ENCODE measurements at regions not wholly inside any gene's neighbourhood (a gene's known extent, or its start where the extent isn't known, plus 50 kb on each side); places are given as distances from the start of the nearest gene placed in this dataset.

DNA sequence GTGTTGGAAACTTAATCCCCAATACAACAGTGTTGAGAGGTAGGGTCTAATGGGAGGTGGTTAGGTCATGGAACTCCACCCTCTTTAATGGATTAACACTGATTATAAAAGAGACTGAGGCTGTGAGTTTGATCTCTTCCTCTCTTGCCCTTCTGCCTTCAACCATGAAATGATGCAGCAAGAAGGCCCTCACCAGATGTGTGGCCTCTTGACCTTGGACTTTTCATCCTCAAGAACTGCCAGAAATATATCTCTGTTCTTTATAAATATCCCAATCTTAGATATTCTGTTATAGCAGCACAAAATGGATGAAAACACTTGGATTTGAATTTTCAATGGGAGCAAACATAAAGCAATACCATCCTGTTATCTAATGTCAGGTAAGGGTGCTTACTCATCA is 67.6 kb downstream of the NMUR2 start:
- DNase-seq (no peak), ATAC-seq (no peak)
- Mint-ChIP-seq H3K27ac (no peak overlapping the region), H3K4me1 (no peaks in the 10 kb centered on the region), H3K4me3 (no peak overlapping the region), H3K27me3 (peaks cover 12% of the 10 kb centered on the region), H3K36me3 (ENCODE audit: low read depth) (no peaks in the 10 kb centered on the region)
- H3K9me3 ChIP-seq (ENCODE audit: control insufficient read depth, low read length, poor library complexity, severe bottlenecking): no peaks in the 10 kb centered on the region

DNA sequence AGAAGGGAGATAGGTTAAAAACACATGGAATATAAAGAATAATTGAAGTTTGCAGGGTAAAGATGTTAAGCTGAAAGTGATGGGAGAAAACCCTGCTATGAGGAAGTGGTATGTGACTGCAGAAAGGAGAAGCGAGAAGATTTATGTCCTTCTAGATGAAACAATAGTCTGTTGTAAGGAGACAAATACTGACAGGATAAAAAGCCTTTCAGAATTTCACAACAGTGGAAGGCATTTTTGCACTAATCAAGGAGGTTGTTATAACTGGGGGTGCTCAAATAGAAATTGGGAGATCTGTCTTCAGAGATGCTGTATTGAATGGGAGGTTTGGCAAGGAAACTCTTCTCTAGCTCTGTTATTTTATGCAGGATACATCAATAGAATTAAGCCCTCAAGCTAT is 69.6 kb downstream of the NMUR2 start:
- no peak overlapping the region for H3K4me3 Mint-ChIP-seq
- DNase-seq: no peak

DNA sequence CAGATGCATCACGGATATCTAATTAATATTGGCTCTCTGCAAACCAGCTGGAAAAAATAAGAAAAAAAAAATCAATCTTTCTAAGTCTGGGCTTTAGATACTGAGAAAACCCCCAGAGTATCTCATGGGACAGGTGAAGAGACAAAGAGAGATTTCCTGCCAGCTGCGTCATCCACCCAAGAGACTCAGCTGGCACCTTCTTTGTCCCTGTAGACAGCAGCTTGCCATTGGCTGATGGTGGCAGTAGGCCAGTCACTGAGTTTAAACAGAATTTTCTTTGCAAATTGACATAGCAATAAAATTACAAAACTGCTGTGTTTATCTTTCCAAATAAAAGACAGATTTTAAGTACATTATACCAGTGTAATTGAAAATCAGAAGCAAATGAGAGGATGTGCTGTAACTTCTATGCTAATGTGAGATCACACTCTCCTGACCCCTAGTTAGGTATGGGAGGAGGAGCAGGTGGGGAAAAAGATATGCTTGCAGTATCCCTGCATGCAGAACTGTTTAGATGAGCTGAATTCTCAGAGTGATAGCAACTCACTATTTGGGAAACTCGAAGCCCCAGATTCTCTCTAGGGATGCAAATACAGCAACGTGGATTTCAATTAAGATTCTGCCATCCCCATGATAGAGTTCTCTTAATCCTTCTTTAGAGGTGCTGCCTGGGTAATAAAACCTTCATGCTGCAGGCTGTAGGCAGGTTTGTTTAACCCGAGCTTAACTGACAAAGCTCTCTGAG is 72.2 kb downstream of the NMUR2 start:
- Mint-ChIP-seq H3K4me3 (no peak overlapping the region), H3K4me1 (no peaks in the 10 kb centered on the region), H3K27ac (no peak overlapping the region), H3K36me3 (ENCODE audit: low read depth) (no peaks in the 10 kb centered on the region), H3K27me3 (peaks cover 12% of the 10 kb centered on the region)
- DNase-seq: no peak
- no peak for ATAC-seq
- H3K9me3 ChIP-seq (ENCODE audit: control insufficient read depth, low read length, poor library complexity, severe bottlenecking): no peaks in the 10 kb centered on the region

More for the DNA sequence above, 69.6 kb downstream of the NMUR2 start:
- no peaks in the 10 kb centered on the region for H3K4me1 Mint-ChIP-seq
- no peak overlapping the region for H3K27ac Mint-ChIP-seq
- no peaks in the 10 kb centered on the region for H3K36me3 Mint-ChIP-seq (ENCODE audit: low read depth)
- H3K9me3 ChIP-seq (ENCODE audit: control insufficient read depth, low read length, poor library complexity, severe bottlenecking): no peaks in the 10 kb centered on the region
- H3K27me3 Mint-ChIP-seq: peaks cover 12% of the 10 kb centered on the region
- no peak for ATAC-seq

DNA sequence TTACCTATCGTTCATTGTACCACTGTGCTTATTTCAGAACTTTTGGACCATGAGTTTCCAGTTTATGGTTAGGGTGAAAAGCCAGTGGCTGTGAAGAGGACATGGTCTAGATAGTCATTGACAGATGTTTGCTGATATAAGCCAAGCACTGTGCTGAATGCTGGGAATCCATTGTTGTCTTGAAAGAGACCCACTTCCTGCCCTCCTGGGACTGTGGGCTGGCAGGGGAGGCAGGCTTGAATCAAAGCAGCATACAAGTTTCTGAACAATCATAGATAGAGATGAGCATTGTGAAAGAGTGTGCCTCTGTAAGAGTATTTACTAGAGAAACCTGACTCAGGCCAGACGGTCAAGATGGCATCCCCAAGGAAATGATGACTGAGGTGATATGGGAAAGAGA is 73.4 kb downstream of the NMUR2 start:
- Mint-ChIP-seq H3K4me3 (no peak overlapping the region), H3K27me3 (peaks cover 12% of the 10 kb centered on the region), H3K36me3 (ENCODE audit: low read depth) (no peaks in the 10 kb centered on the region), H3K4me1 (no peaks in the 10 kb centered on the region), H3K27ac (no peak overlapping the region)
- DNase-seq: no peak
- ATAC-seq: no peak
- H3K9me3 ChIP-seq (ENCODE audit: control insufficient read depth, low read length, poor library complexity, severe bottlenecking): no peaks in the 10 kb centered on the region

DNA sequence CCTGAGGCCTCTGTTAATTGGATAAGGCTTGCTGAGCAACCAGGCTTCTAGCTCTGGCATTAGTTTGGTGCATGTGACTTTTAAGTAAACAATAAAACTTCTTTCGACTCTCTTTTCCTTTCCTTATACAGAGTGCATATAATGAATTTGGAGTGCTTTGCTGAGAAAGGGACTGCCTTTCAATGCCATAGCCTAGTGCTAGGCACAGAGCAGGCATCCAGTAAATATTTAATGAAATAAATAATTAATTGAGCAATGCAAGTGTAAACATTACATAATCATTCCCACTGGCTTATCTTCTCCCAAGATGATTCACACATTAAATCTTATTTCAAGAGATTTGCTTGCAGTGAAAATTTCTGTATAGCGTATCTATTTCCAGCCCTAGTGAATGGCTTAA is 74.1 kb downstream of the NMUR2 start:
- Mint-ChIP-seq H3K27ac (no peak overlapping the region), H3K27me3 (peaks cover 11% of the 10 kb centered on the region), H3K36me3 (ENCODE audit: low read depth) (no peaks in the 10 kb centered on the region), H3K4me3 (no peak overlapping the region), H3K4me1 (no peaks in the 10 kb centered on the region)
- DNase-seq (no peak), ATAC-seq (no peak)
- no peaks in the 10 kb centered on the region for H3K9me3 ChIP-seq (ENCODE audit: control insufficient read depth, low read length, poor library complexity, severe bottlenecking)

DNA sequence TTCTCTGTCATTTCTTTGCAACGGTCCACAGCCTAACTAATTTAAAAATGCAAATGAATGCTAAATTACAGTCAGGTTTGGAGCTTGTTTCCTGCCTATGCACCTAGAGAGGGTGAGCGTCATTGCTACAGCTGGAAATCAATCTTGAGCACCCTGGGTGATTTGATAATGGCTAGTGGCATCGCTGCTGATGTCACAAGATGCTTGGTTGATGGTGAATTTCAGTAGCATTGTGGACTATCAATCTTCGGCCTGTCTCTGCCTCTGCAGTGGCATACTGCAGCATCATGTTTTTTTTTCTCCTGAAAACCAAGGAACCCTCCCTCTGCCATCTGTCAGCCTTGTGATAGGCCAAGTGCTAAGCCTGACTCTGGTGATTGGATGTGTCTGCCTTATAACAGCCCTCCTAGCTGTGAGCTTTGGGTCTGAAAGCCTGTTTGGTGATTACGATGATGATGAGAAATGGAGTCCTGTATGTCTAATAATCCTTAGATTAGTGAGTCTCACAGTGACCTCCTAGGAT is 75.3 kb downstream of the NMUR2 start:
- no peak for ATAC-seq
- no peaks in the 10 kb centered on the region for H3K27me3 Mint-ChIP-seq
- no peaks in the 10 kb centered on the region for H3K36me3 Mint-ChIP-seq (ENCODE audit: low read depth)
- H3K4me1 Mint-ChIP-seq: no peaks in the 10 kb centered on the region
- H3K9me3 ChIP-seq (ENCODE audit: control insufficient read depth, low read length, poor library complexity, severe bottlenecking): no peaks in the 10 kb centered on the region
- DNase-seq: no peak
- no peak overlapping the region for H3K4me3 Mint-ChIP-seq
- no peak overlapping the region for H3K27ac Mint-ChIP-seq

DNA sequence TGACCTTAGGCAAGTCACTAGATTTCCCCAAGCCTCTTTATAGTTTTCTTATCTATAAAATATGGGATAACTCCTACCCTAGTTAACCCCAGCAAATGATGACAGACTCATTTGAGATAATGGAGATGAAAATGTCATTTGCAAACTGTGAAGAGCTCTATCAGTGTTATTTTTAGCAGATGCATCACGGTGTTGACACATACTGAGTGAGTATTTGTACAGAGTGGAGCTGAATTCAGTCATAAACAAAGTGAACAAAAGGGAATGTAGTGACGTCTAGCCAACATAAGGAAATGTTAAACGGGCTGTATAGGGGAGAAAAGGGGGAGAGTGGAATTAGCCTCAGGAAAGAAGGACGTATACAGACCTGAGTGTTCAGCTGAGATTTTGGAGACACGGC is 75.9 kb downstream of the NMUR2 start:
- H3K4me1 Mint-ChIP-seq: no peaks in the 10 kb centered on the region
- ATAC-seq (no peak), DNase-seq (no peak)
- no peaks in the 10 kb centered on the region for H3K9me3 ChIP-seq (ENCODE audit: control insufficient read depth, low read length, poor library complexity, severe bottlenecking)
- H3K36me3 Mint-ChIP-seq (ENCODE audit: low read depth): no peaks in the 10 kb centered on the region
- H3K4me3 Mint-ChIP-seq: no peak overlapping the region
- no peak overlapping the region for H3K27ac Mint-ChIP-seq
- no peaks in the 10 kb centered on the region for H3K27me3 Mint-ChIP-seq

DNA sequence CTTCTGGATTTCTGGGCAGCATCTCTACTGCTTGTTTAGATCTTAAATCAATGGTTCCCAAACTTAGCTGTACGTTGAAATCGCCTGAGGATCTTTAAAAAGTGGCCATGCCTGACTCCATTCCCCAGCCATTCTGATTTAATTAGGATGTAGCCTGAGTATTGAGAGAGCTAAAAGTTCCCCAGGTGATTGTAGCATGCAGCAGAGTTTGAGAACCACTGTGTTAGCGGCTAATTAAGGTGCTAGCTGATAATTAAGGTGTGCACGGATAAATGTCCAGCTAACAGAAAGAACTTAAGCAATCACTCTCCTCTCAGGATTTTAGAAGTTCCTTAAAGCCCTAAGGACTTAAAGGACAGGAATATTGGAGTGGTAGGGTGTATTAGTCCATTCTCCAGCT is 89.1 kb downstream of the NMUR2 start:
- no peak overlapping the region for H3K4me3 Mint-ChIP-seq
- H3K4me1 Mint-ChIP-seq: no peaks in the 10 kb centered on the region
- H3K27ac Mint-ChIP-seq: no peak overlapping the region
- peaks cover 26% of the 10 kb centered on the region for H3K27me3 Mint-ChIP-seq
- H3K9me3 ChIP-seq (ENCODE audit: control insufficient read depth, low read length, poor library complexity, severe bottlenecking): no peaks in the 10 kb centered on the region
- DNase-seq: no peak
- no peak for ATAC-seq
- no peaks in the 10 kb centered on the region for H3K36me3 Mint-ChIP-seq (ENCODE audit: low read depth)

DNA sequence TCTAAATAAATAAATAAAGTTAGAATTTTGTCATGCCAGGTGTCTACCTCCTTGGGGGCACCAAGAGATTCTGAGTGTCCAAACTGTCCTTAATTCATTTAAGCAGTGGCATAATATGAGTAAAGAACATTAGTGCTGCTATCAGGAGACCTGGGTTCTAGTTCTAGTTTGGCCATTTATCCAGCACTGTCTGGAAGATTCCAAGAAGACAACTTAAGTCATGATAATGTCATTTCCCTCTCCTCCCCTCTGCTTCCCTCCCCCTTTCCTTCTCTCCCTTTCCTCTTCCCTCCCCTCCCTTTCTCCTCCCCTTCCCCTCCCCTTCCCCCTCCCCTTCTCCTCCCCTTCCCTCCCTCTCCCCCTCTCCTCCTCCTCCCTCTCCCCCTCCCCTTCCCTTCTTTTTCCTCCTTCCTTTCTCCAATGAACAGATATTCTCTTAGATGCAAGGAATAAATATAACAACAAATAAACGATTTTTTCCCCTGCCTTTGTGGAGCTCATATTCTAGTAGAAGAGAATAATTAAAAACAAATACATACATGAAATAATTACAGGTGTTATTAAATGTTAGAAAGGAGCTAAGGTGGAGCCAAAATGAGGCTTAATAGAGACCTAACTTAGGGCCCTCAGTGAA is 90.8 kb downstream of the NMUR2 start:
- no peaks in the 10 kb centered on the region for H3K9me3 ChIP-seq (ENCODE audit: control insufficient read depth, low read length, poor library complexity, severe bottlenecking)
- DNase-seq (no peak), ATAC-seq (no peak)
- Mint-ChIP-seq H3K27ac (no peak overlapping the region), H3K4me1 (no peaks in the 10 kb centered on the region), H3K4me3 (no peak overlapping the region), H3K36me3 (ENCODE audit: low read depth) (no peaks in the 10 kb centered on the region), H3K27me3 (peaks cover 28% of the 10 kb centered on the region)

DNA sequence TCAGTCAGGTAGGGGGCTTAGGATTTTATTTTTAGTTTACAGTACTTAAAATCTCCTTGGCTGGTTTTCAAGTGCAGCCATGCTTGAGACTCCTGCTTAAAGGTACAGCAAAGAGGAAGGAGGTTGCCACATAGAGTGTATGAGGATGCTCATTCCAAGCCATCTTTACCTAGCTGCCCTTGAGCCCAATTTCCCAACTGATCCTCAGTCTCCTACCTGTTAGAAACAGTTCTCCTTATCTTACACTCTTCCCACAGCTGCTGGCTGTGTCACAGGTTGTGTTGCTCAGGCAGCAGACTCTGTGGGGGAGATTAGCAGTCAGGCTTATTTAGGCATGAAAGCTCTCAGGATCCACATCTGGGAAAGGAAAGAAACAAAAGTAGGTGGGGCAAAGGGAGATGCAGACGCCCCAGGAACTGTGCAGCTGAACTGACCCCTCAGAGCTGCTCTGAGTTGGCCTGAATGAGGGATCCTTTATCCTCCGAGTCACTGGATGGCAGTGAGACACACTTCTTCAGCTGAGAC is 95.1 kb downstream of the NMUR2 start:
- H3K27me3 Mint-ChIP-seq: peaks cover 23% of the 10 kb centered on the region
- no peaks in the 10 kb centered on the region for H3K4me1 Mint-ChIP-seq
- no peaks in the 10 kb centered on the region for H3K36me3 Mint-ChIP-seq (ENCODE audit: low read depth)
- H3K27ac Mint-ChIP-seq: no peak overlapping the region
- no peak overlapping the region for H3K4me3 Mint-ChIP-seq
- H3K9me3 ChIP-seq (ENCODE audit: control insufficient read depth, low read length, poor library complexity, severe bottlenecking): no peaks in the 10 kb centered on the region
- DNase-seq (no peak), ATAC-seq (no peak)

DNA sequence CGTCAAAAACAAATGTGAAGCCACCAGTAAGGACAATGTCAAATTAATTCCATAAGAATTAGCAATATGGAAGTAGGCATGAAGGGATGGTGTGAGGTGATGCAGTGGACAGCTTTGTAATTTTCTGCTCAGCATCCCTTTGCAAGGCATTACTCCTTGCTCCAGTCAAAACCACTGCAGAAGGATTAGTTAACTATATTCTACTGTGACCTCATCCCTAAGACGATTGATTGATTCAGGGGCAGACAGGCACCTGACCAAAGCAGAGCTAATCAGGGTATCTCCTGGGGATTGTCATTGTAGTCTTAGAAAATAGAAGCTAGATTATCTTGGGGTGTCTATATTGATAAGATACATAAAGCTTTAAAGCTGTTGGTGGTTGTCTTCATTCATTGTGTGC is 98.7 kb downstream of the NMUR2 start:
- DNase-seq (no peak), ATAC-seq (no peak)
- Mint-ChIP-seq H3K27ac (no peak overlapping the region), H3K4me1 (no peaks in the 10 kb centered on the region), H3K4me3 (no peak overlapping the region), H3K36me3 (ENCODE audit: low read depth) (peaks cover 2% of the 10 kb centered on the region), H3K27me3 (peaks cover 17% of the 10 kb centered on the region)
- no peaks in the 10 kb centered on the region for H3K9me3 ChIP-seq (ENCODE audit: control insufficient read depth, low read length, poor library complexity, severe bottlenecking)

DNA sequence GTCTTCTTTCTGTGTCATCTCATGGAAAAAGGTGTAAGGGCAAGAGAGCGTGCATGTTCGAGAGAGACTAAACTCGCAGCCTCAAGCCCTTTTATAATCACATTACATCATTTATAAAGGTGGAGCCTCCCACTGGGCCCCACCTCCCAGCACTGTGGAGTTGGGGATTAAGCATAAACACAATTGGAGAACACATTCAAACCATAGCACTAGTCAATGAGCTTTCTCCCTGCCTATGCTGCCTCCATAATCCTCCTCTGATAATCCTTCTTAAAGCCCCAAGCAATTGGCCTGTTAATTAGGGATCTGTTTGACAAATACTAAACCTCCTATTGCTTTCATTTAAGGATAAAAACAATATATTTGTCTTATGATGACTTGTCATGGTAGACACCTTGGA is 99.6 kb downstream of the NMUR2 start:
- no peak for ATAC-seq
- H3K9me3 ChIP-seq (ENCODE audit: control insufficient read depth, low read length, poor library complexity, severe bottlenecking): no peaks in the 10 kb centered on the region
- DNase-seq: no peak
- H3K27ac Mint-ChIP-seq: no peak overlapping the region
- no peak overlapping the region for H3K4me3 Mint-ChIP-seq
- H3K36me3 Mint-ChIP-seq (ENCODE audit: low read depth): peaks cover 2% of the 10 kb centered on the region
- H3K4me1 Mint-ChIP-seq: no peaks in the 10 kb centered on the region
- H3K27me3 Mint-ChIP-seq: peaks cover 10% of the 10 kb centered on the region

DNA sequence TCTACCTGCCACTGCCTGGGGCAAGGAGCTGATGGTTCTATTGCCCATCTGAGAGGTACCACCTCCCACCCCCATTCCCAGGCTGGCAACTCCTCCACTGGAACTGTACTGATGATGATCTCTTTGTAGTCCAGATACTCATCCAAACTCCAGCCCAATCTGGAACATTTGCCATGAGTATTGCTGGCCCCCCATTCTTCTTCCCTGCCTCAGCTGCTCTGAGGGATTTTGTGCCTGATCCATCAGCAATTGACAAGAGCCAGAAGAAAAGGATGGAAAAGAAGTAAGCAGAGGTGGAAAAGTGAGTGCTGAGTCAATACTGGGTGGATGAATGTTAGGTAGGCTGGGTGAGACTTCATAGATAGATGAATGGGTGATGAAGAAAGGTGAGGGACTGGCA is 101.2 kb downstream of the NMUR2 start:
- no peak for DNase-seq
- H3K27ac Mint-ChIP-seq: no peak overlapping the region
- peaks cover 2% of the 10 kb centered on the region for H3K36me3 Mint-ChIP-seq (ENCODE audit: low read depth)
- H3K27me3 Mint-ChIP-seq: peaks cover 10% of the 10 kb centered on the region
- ATAC-seq: no peak
- no peaks in the 10 kb centered on the region for H3K9me3 ChIP-seq (ENCODE audit: control insufficient read depth, low read length, poor library complexity, severe bottlenecking)
- no peak overlapping the region for H3K4me3 Mint-ChIP-seq
- H3K4me1 Mint-ChIP-seq: no peaks in the 10 kb centered on the region

DNA sequence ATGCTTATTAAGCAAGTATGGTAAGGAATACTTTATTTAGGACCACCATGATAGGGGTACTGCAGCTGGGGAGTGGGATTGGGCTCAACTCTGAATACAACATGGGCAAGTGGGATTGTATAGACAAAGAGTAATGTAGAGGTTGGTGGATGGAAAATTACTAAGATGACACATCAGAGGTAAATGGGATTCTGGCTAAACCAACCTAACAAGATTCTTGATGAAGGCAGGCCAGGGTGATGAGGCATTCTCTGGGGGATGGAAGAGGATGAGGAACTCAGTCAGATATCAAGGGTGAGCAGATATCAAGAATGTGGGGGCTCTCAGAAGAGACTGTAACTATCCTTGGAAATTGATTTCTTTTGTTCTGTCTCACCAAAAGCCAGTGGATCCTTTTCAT is 107.2 kb downstream of the NMUR2 start:
- H3K36me3 Mint-ChIP-seq (ENCODE audit: low read depth): peaks cover 2% of the 10 kb centered on the region
- no peaks in the 10 kb centered on the region for H3K4me1 Mint-ChIP-seq
- H3K9me3 ChIP-seq (ENCODE audit: control insufficient read depth, low read length, poor library complexity, severe bottlenecking): no peaks in the 10 kb centered on the region
- no peak overlapping the region for H3K4me3 Mint-ChIP-seq
- ATAC-seq (no peak), DNase-seq (no peak)
- peaks cover 10% of the 10 kb centered on the region for H3K27me3 Mint-ChIP-seq
- no peak overlapping the region for H3K27ac Mint-ChIP-seq
